Stomach (tissue), 8 donors: ENCODE measurements at regions not wholly inside any gene's neighbourhood (a gene's known extent, or its start where the extent isn't known, plus 50 kb on each side); places are given as distances from the start of the nearest gene placed in this dataset.

Source experiments
- DNase-seq, 2 donors: peaks; one replicate each; pipeline versions ENCODE4 v3.0.0 to v3.0.0-alpha.2; 2013 to 2019
- H3K27ac ChIP-seq, 5 donors: fragments of 200-600 bp in 4 of 5; sonication (generic) in 4 of 5; one replicate each; pipeline ENCODE4 v1.5.1; 2013 to 2019; ENCODE audit warnings: mild to moderate bottlenecking in 1 of 5, moderate library complexity in 1 of 5
- H3K27me3 ChIP-seq, 3 donors: fragments of 200-600 bp; sonication (generic); one replicate each; pipeline ENCODE4 v1.5.1; 2017 to 2019; ENCODE audit warnings: mixed run types in 1 of 3
- H3K36me3 ChIP-seq, 4 donors: fragments of 200-600 bp; sonication (generic); 1 replicate in 3 of 4; 2 replicates in 1 of 4; pipeline ENCODE4 v1.5.1; 2016 to 2019
- H3K4me1 ChIP-seq, 4 donors: fragments of 200-600 bp; sonication (generic); one replicate each; pipeline ENCODE4 v1.5.1; 2016 to 2019
- H3K4me3 ChIP-seq, 4 donors: fragments of 200-600 bp; sonication (generic) in 3 of 4; one replicate each; pipeline ENCODE4 v1.5.1; 2016 to 2019; ENCODE audit warnings: mild to moderate bottlenecking in 1 of 4
- H3K9me3 ChIP-seq, 4 donors: fragments of 200-600 bp; sonication (generic); one replicate each; pipeline ENCODE4 v1.5.1; 2016 to 2019
- EP300 ChIP-seq: sonication (generic); formaldehyde crosslinking; IDR thresholded peaks from one replicate; pipeline ENCODE4 v1.6.1; 2017; ENCODE audit warnings: antibody characterized with exemption
- POLR2A ChIP-seq, 4 donors: fragments of 450-650 bp; IDR thresholded peaks; one replicate each; pipeline ENCODE4 v1.6.1; 2016; ENCODE audit warnings: antibody characterized with exemption in 4 of 4, control low read depth in 2 of 4, mild to moderate bottlenecking in 1 of 4, moderate library complexity in 1 of 4
- POLR2AphosphoS5 ChIP-seq, 3 donors: sonication (generic); formaldehyde crosslinking; IDR thresholded peaks; one replicate each; pipeline ENCODE4 v1.6.1; 2016; ENCODE audit warnings: antibody characterized with exemption in 3 of 3
- WGBS, 5 donors: extraction: QIAGEN DNeasy Blood & Tissue Kit in 3 of 5; methylation state at CpG; one replicate each; pipeline versions ENCODE4 v1.1.5 to v1.1.7; 2013 to 2018; 5-methylcytosine and 5-hydroxymethylcytosine counted together
- intact Hi-C: fragments of 100-400 bp; cut with DNase I; formaldehyde crosslinking; loops from one replicate; pipeline ENCODE4 v1.15.1; 2023; ENCODE audit warnings: low total_unique reads
- TF ChIP-seq, protein P1 (sequence below), 7 experiments: fragments of 450-650 bp in 4 of 7; fragments of 200-600 bp in 3 of 7; sonication (generic) in 3 of 7; IDR thresholded peaks; one replicate each; pipeline ENCODE4 v1.5.1; 2016 to 2019; ENCODE audit warnings: antibody characterized with exemption in 7 of 7, control low read depth in 2 of 7, mild to moderate bottlenecking in 1 of 7
- donor health status: healthy with polysubstance abuse.
- donor health status: Bipolar disorder and iron deficiency.
- donor health status: healthy.

DNA sequence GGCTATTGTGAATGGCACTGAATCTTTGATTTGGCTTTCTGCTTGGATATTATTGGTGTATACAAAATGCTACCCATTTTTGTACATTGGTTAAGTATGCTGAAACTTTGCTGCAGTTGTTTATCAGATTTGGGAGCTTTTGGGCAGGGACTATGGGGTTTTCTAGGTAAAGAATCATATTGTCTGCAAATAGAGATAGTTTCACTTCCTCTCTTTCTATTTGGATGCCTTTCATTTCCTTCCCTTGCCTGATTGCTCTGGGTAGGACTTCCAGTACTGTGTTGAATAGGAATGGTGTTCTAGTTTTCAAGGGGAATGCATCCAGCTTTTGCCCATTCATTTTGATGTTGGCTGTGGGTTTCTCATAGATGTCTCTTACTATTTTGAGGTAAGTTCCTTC lies 489.1 kb upstream of the LRATD1 start:
- no peak for DNase-seq
- Histone ChIP-seq H3K27me3 (no peaks in the 10 kb centered on the region), H3K4me3 (no peak overlapping the region), H3K4me1 (peaks cover 0 to 3% (median 0%) of the 10 kb centered on the region in 4 donors), H3K9me3 (no peaks in the 10 kb centered on the region), H3K27ac (no peak overlapping the region), H3K36me3 (no peaks in the 10 kb centered on the region)
- intact Hi-C loops = no loop called here
- no peak for TF ChIP-seq EP300
- TF ChIP-seq, protein P1, sequence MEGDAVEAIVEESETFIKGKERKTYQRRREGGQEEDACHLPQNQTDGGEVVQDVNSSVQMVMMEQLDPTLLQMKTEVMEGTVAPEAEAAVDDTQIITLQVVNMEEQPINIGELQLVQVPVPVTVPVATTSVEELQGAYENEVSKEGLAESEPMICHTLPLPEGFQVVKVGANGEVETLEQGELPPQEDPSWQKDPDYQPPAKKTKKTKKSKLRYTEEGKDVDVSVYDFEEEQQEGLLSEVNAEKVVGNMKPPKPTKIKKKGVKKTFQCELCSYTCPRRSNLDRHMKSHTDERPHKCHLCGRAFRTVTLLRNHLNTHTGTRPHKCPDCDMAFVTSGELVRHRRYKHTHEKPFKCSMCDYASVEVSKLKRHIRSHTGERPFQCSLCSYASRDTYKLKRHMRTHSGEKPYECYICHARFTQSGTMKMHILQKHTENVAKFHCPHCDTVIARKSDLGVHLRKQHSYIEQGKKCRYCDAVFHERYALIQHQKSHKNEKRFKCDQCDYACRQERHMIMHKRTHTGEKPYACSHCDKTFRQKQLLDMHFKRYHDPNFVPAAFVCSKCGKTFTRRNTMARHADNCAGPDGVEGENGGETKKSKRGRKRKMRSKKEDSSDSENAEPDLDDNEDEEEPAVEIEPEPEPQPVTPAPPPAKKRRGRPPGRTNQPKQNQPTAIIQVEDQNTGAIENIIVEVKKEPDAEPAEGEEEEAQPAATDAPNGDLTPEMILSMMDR (IDR thresholded peaks at IDR 0.05) = no peak
- TF ChIP-seq POLR2AphosphoS5 (IDR thresholded peaks at IDR 0.05) = no peak
- no peak for TF ChIP-seq POLR2A (IDR thresholded peaks at IDR 0.05)

DNA sequence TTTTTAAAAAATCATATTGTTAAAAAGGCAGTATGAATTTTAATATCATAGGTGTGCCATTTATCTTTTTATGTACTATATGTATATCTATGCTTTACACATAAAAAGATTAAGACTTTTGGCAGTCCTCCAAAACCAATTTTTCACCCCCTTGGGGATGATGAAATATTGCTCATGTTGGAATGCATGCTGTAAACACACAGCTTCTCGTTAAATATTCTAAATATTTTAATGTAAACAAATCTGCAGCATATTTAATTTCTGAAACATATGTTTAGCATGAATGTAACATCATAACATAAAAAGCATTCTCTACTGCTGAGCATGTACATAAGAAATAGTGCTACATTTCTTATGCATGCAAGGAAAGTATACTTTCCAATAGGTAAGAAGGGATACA lies 484.3 kb upstream of the LRATD1 start:
- 12 to 28% (median 23%) methylated on average over 1 of the region's 1 CpG for WGBS, 5 donors
- intact Hi-C loops = no loop called here
- H3K4me3 ChIP-seq = no peak overlapping the region
- H3K27me3 ChIP-seq = no peaks in the 10 kb centered on the region
- peaks cover 0 to 3% (median 0%) of the 10 kb centered on the region in 4 donors for H3K4me1 ChIP-seq
- TF ChIP-seq EP300 = no peak
- TF ChIP-seq, protein P1 (IDR thresholded peaks at IDR 0.05) = no peak
- no peak for TF ChIP-seq POLR2A (IDR thresholded peaks at IDR 0.05)
- no peak for TF ChIP-seq POLR2AphosphoS5 (IDR thresholded peaks at IDR 0.05)
- H3K36me3 ChIP-seq = no peaks in the 10 kb centered on the region
- no peak for DNase-seq
- no peaks in the 10 kb centered on the region for H3K9me3 ChIP-seq
- no peak overlapping the region for H3K27ac ChIP-seq

DNA sequence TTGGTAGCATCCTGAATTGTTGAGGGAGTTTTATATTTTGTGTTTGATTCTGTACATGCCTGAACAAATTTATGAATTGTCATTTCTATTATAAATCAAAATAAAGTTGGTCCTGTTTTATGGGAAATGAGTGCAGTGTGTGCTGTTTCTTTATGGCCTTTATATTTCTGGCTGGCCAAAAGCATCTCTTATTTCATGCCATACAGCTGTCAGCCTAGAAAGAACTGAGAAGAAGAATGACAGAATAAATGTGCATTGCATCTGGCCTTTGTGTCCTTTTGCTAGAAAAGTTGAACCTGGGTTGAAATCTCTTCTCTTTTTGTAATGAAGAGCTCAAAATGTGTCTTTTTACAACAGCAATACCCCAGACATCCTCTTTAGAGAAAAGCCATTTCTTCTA lies 474.7 kb upstream of the LRATD1 start:
- H3K4me1 ChIP-seq = no peaks in the 10 kb centered on the region
- no peaks in the 10 kb centered on the region for H3K9me3 ChIP-seq
- TF ChIP-seq POLR2A (IDR thresholded peaks at IDR 0.05) (no peak), POLR2AphosphoS5 (IDR thresholded peaks at IDR 0.05) (no peak), EP300 (no peak)
- TF ChIP-seq, protein P1 (IDR thresholded peaks at IDR 0.05) = no peak
- no peak overlapping the region for H3K27ac ChIP-seq
- H3K4me3 ChIP-seq = no peak overlapping the region
- no peak for DNase-seq
- intact Hi-C loops = no loop called here
- H3K27me3 ChIP-seq = no peaks in the 10 kb centered on the region
- H3K36me3 ChIP-seq = no peaks in the 10 kb centered on the region

DNA sequence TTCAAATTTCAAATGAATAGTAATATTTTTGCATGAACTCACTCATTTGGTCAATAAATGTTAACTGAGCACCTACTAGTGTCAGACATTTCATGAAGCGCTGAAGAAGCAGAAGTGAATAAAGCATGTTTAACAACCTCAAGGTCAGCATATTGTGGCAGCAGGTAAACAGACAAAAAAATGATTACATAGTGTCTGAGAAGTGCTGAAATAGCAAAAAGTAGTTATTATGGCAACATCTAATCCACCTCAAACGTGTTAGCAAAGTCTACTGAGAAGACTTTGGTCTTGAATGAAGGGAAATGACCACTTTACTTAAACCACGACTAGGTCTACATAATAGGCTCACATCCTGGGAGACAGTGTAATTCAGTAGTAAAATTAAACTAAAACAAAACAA lies 452.2 kb upstream of the LRATD1 start:
- intact Hi-C loops = no loop called here
- Histone ChIP-seq H3K27ac (no peak overlapping the region), H3K36me3 (no peaks in the 10 kb centered on the region), H3K9me3 (peaks cover 0 to 16% (median 7%) of the 10 kb centered on the region in 4 donors), H3K4me3 (no peak overlapping the region), H3K4me1 (no peaks in the 10 kb centered on the region), H3K27me3 (no peaks in the 10 kb centered on the region)
- DNase-seq = no peak
- no peak for TF ChIP-seq EP300
- TF ChIP-seq, protein P1 (IDR thresholded peaks at IDR 0.05) = no peak
- TF ChIP-seq POLR2AphosphoS5 (IDR thresholded peaks at IDR 0.05) = no peak
- TF ChIP-seq POLR2A (IDR thresholded peaks at IDR 0.05) = no peak
- WGBS, 5 donors = 73 to 83% (median 78%) methylated on average over 3 of the region's 3 CpGs
